ENCODE measurements at regions not wholly inside any gene's neighbourhood (a gene's known extent, or its start where the extent isn't known, plus 50 kb on each side); places are given as distances from the start of the nearest gene placed in this dataset.

DNA sequence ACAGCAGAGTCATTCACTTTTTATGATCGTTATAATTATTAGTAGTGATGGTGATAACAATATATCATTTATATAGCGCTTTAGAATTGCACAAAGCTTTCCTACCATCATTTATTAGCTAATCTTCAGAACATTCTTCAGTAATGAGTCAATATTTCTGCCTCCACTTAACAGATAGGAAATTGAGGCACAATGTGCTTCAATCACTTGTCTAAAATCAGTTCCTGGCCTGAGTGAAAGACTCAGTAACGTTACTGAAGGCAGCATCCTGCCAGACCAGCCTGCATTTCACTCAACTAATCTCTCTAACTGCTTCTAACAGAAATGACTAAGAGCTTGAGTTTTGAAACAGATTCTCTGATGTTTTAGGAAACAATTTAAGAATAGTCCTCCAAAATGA, 412.1 kb downstream of the MZT1 start:
- no peak for DNase-seq

DNA sequence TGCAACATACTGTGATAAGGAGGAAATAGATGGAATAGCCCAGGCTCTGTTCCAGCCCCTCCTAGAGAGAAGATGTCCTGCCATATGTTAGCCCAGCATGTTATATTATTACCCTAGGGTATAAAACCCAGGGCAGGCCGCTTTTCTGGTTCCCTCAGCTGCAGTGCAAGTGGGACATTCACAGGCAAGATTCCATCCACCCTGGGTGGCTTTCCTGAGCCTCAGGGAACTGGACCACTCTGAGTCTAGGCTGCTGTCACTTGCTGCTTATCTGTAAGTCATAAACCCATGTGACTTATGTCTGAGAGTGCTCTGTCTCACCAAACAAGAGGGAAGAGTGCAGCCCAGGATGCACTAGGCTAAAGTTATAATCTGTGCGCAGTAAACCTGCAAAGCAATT, 413.2 kb downstream of the MZT1 start:
- no peak for DNase-seq

DNA sequence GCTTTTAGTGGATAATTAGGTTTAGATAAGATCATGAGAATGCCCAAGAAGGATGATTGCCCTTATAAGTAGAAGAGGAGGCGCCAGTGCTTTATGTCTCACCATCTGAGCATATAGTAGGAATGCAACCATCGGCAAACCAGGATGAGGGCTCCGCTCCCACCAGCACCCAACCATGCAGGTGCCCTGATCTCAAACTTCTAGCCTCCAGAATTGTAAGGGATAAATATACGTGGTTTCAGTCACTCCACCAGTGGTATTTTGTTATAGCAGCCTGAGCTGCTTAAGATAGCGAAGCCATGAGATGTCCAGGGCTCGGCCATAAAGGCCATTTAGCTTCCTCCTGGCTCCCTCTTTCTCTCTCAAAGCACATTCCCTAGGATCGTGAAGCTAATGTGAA, 413.9 kb downstream of the MZT1 start:
- DNase-seq, result no peak

DNA sequence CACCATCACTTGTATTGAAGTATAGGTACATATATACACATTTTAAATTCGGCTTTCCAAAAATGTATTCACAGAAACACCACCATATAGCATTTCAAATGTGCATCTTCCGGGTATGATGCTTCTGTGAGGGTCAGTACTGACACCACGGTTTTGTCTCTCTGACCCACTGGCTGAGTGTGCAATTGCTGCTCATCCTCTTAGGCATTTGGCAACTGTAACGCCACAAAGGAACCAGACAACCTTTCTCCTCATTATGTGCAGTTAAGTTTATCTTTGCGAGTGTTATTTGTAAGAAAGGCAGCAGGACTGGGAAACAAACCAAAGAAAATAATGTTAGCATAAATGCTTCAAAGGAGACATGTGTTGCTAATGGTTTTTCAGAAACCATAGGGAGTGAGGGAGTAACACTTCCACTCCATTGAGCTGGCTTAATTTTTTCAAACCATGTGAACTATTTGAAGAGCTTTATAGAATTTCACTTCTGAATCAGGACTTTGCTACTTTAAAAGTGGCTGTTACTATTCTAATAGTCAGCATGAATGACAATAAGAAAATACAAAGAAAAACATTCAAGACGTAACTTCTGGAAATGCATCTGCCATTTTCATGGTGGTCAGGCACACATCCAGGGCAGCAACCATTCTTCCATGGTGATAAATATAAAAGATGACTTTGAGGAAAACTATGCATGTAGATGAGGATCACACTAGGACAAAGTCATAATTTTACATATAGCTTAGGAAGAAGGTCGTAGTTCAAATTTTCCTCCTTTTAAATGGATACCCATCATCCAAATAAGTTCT, 423.3 kb downstream of the MZT1 start:
- DNase-seq, result no peak

DNA sequence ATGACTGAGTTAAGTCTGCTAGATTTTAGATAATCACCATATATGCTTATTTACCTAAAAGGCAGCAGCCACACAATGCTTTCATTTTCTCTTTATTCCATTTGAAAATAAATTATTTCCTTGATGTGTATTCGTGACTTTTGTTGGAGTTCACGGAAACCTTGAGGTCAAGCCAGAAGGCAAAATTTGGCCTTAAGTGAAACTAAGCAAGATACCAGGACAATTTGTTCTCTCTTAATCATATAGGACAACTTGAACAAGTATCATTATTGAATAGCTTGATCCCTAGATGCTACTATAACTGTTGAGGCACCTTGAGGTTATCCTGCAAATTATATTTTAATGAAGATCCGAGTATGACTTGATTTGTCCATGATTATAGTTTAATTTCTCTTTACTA, 429.2 kb upstream of the DACH1 start:
- no peak for DNase-seq

DNA sequence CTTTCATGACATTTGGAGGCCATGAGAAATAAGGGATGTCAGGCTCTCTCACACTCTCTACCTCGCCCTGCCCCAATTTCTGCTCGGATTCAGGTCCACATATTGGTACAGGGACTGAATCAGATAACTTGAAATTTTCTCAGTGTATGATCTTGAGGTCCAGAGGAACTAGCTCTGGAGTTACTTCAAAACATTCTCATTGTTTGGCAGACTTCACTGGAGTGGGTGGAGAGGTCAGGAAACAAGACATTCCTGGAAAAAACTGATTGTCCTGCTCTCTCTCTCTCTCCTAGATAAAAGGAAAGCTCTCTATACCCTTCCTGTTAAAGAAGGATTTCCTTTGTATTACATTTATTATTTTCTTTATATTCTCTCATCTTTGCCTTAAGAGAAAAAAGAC, 428.1 kb upstream of the DACH1 start:
- no peak for DNase-seq

DNA sequence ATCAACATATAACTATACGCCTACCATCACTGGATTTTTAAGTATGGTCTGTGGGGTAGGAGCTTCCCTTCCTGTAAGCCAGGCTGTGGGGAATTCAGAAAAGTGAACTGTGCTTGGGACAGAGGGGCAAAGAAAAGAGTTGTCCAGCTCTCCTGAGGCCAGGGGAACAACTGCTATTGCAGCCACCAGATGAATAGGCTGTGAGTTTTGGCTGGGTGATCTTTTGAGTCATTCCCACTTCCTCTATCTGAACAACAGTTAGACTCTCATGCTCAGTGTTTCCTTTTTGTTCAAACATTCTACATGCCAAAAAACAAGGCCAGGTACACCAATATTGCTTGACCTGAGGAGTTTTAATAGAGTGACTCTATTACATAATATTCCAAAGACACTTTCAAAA, 426.2 kb upstream of the DACH1 start:
- DNase-seq, result no peak

DNA sequence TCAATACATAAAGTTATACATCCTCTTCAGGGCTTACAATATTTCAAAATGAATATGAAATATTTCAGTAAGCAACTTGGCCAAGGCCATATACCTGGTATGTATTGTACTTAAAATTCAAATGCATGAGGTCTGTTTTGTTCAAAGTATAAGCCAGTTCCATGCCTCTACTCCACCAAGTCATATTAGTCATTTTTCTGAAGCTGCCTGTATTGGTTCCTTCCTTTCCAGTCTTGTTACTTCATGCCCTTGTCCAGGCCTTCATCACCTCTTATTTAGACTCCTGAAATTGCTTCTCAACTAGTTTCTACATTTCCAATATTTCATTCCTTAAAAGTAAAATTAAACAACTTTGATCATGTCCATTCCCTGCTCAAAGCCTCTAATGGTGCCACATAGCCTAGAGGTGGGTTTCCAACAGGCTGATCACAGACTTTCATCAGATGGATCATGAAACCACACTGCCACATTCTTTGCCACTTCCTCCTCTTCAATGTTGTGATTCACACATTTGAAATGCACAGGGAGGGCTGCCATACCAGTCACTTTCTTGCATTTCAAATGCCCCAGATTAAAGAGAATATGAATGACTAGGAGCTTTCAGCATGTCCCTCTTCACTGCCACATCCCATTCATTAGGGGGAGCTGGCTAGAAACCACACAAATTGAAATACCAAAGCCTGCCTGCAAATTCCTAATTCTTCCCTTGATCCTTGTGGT, 424.1 kb upstream of the DACH1 start:
- no peak for DNase-seq

DNA sequence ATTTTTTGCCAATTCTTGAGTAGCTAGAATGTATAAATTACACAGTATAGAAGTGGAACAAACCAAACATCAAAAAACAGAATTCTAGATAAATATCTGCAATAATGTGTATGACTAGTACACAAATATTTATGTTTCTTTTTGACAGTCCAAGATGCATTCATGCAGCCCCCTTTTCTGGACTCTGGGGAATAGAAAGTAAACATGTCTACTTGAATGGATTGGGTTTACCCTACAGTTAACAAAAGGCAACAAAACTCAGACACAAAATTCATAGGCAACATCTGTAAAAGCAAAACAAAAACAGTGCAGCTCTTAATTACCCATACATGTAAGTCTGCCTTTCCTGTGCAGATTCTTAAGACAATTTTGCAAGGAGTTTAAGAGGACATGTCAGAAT, 419.4 kb upstream of the DACH1 start:
- no peak for DNase-seq

DNA sequence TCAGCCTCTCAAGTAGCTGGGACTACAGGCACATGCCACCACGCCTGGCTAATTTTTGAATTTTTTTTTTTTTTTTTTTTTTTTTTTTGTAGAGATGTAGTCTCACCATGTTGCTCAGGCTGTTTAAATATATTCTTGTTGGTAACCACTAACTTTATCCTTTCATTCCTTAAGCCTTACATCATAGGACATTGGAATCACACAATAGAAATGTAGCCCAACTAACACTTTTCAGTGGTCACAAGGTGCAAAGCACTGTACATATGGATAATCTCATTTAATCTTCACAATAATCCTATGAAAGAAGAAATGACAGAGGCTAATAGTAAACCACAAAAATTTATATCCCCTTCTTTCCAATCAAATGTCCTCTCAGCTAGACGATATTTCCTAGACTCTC, 417.8 kb upstream of the DACH1 start:
- no peak for DNase-seq

DNA sequence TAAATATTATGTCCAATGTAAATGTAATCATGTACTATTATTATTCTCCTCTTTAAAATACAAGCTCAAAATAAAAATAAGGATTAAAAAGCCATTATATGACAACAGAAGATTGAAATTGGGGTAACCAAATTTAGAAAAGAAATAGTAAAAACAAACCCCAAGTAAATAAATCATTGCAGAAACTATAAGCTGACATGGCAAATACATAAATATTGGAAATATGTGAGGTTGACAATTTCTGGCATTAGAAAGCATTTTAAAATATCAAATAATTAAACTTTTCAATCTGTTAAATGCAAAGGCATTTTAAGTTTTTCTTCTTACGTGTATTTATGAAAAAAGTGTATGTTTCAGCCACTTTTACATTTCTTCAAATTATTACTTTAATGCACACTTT, 394.7 kb upstream of the DACH1 start:
- DNase-seq, result no peak

DNA sequence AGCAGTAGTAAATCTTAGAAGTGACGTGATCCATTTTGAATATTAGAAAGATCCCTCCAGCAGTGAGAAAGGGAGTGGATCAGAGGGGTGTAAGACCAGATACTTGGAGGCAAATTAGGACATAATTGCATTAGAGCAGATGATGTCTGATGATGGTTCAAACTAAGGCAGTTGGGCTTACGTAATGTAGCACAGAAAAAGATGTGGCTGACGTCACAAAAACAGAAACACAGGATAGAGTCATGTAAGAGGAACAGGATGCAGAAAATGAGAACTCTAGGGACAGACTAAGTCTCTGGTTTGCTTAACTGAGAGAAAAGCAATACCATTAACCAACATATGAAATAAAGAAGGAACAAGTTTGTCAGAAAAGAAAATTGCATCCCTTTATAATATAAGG, 392.5 kb upstream of the DACH1 start:
- DNase-seq, result no peak

DNA sequence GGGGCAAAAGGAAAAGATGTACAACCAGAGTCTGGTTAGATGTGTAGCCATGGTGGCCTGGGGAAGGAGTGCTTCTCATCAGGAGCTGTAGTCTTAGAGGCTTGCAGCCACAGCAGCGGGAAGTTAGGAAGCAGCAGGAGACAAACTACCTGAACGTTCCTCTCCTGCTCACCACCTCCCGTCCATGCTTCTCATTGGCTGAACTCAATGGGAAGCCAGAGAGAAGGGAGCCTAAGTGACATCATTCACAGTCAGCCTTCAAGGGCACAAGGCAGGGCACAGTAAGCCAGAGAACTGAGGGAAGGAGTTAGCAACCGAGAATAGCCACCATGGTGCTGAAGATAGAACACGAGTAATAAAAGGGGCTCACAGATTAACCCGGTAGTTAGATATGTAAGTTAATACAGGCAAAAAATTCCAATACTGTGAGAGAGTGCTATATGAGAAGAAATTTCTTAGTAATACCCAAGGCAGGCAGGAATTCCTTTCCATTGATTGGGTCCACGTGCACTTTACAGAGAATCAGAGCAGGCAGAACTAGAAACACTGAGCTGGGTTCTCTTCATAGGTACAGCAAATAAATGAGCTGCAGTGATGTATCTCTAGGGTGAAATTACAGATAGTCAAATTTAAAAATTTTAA, 391.5 kb upstream of the DACH1 start:
- no peak for DNase-seq

DNA sequence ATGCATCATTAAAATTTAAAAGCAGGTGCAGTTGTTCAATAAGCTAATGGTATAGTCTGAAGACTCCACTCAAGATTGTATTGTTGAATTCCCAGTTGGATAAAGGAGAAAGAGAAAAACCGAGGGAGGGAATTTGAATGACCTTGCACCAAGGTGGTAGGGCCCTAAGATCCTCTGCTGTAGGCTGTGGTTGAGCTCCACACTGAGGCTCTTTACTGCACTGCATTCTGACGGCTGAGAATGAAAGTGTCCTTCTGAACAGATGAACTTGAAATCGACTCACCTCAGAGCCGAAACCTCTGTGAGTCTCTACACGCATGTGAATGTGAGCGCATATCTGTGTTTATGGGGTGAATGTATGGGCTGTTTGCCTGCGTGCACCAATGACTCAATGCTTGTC, 388.9 kb upstream of the DACH1 start:
- DNase-seq, result no peak

DNA sequence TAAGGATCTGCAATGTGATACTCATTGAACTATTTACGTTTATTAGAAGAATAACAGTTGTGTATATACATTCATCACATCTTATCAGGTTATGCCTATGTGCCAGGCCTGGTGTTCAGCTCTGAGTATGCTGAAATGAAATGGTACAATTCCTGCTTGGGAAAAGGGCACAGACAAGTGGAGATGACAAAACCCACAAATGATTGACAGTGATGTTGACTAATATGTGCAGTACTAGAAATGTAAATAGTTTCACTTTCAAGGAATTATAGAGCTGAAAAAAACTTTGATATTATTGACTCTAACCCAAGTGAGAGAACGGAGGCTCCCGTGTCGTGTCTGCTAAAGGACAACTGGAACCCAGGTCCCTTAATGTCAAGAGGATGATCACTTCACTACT, 386.8 kb upstream of the DACH1 start:
- DNase-seq, result no peak

DNA sequence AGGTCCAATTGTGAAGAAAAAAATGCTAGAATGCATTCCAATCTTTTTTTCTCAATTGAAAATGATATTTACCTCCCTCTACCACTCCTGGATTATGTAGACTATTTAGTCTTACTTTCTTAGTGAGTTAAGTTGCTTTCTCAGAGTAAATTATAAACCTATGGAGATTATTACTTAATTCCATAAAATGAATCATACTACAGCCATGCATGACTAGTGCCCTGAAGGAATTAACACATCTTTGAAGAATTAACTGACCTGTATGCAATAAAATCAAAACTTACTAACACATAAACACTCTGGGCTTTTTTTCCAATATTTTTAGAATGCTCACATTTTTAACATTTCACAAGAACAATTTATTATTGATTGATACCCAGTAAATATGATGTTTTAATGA, 379.4 kb upstream of the DACH1 start:
- no peak for DNase-seq

DNA sequence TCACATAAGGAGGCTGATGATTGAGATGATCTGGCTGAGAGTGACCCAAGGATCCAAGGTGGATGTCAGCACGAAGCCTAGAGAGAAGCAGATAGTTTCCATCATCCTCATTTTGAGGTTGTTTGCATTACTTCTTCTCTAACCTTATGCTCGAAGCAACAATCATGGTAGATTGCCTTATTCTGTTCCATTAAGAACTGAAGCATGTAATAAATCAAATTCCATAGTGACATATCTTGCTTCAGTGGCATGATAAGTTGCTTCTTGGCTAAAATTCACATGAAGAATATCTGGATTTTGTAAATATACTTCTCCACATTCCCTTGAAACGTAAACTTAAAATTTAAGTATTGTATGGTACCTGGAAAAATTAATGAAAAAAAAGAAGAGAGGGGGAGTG, 377.8 kb upstream of the DACH1 start:
- no peak for DNase-seq

DNA sequence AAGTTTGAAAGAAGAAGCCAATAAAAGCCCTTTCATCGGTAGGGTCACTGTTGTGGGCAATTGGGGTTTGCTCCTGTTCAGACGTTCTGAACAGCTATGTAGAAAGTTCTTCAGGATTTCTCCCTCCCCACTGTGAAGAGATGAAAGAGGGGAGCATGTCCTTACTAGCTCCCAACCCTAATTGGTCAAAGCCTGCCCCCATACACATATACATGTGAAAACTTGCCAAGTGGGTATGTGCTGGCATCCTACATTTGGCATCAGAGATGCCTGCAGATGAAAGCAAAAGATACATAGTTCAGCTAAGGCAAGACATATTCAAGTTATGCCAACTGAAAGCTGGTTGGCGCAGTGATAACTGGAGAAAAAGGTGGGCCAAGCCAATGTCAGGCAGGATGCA, 363.1 kb upstream of the DACH1 start:
- no peak for DNase-seq

DNA sequence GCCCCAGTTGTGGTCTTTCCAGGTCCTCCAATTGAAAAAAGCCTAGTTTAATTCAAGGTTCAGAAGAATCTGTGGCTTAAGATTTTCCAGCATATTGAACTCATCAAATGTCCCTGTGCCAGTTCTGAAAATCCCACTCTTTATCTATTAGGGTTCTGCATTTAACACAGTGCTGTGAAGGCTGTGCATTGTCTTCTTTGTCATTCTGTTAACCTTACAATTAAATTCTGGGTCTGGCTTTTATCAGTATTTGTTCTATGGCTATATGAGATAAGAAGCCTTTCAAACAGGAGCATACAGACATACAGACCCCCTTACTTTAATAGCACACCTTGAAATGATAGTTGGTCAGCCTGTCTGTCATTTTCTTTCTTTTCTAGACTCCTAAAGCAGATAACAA, 362.1 kb upstream of the DACH1 start:
- no peak for DNase-seq

DNA sequence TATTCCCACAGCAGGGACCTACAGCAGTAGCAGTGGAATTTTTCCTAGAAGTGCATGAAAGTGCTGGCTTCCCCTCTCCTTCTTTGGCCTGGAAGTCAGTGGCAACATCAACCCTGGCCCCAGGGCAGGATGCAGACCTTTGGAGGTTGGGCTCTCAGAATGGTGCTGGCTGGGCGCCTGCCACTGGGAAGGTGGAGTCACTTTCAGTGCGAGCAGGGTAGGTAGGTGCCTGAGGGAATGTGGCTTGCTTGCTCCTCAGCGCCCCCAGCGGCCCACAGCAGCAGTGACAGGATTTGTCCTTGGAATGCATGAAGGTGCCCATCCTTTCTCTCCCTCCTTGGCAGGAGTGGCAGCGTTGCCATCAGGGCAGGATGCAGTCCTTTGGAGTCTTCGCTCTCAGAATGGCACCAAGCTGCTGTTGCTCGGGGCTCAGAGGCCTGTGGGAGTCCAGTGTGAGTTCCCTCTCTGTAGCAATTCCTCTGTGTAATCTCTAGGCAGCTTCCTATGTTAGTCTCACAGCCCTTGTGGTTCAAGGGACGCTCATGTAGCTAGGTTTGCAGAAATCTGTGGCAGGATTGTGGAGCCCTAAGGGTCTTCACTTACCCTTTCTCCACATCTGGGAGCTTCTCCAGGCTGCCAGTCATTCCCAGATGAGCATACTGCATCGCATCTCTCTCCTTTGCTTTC, 354.4 kb upstream of the DACH1 start:
- no peak for DNase-seq

DNA sequence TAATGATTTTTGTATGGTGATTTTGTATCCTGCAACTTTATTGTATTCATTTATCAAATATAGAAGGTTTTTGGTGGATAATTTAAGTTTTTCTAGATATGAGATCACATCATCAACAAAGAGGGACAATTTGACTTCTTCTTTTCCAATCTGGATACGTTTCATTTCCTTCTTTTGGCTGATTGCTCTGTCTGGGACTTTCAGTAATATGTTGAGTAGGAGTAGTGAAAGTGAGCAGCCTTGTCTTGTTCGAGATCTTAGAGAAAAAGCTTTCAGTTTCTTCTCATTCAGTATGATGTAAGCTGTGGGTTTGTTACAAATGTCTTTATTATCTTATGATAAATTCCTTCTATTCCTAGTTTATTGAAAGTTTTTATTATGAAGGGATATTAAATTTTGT, 352.0 kb upstream of the DACH1 start:
- DNase-seq, result no peak

DNA sequence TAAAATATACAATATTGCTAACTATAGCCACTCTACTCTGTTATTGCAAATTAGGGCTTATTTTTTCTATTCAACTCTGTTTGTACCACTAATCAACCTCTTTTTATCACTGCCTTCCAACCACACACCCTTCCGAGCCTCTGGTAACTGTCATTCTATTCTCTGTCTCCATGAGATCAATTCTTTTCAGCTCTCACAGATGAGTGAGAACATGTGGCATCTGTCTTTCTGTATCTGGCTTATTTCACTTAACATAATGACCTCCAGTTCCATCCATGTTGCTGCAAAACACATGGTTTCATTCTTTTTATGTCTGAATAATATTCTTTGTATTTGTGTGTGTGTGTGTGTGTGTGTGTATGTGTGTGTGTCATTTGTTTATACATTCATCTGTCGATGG, 350.1 kb upstream of the DACH1 start:
- no peak for DNase-seq

DNA sequence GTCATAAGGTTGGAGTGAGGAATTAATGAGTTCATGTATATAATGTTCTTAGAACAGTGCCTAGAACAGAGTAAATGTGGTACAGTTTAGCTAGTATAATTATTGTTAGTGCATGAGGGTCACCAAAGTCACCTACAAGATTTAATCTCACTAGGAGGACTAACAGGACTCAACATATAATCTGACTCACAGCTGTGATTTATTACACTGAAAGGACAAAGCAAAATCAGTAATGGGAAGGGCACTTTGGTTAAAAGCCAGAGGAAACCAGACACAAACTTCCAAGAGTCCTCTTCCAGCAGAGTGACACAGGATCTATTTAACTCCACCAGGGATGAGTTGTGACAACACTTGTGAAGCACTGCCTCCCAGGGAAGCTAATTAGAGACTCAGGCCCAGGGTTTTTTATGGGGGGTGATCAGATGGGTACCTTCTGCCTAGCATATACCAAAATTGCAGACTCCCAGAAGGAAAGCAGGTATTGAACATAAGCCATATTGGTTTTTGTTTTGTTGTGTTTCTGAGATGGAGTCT, 341.2 kb upstream of the DACH1 start:
- DNase-seq, result no peak

Measured in NK-92 treated with Interleukin-12 subunit alpha and Interleukin-12 subunit beta, amount 100 ng/mL, for 24 hours (cell line).